Trophoblast cell (in vitro differentiated cells and primary cell): ENCODE measurements at regions not wholly inside any gene's neighbourhood (a gene's known extent, or its start where the extent isn't known, plus 50 kb on each side); places are given as distances from the start of the nearest gene placed in this dataset.

ENCODE experiments used
- DNase-seq, 2 donors: peaks; one replicate each; pipeline ENCODE4 v3.0.0-alpha.2; 2016
- H2AFZ ChIP-seq: 2 replicates; pipeline ENCODE4 v1.6.1; 2013; ENCODE audit warnings: low read length, moderate library complexity, mild to moderate bottlenecking; ENCODE audit not compliant: insufficient read depth, poor library complexity
- H2AK5ac ChIP-seq: 2 replicates; pipeline ENCODE4 v1.6.1; 2013; ENCODE audit warnings: mild to moderate bottlenecking, low read length
- H2BK120ac ChIP-seq: 2 replicates; pipeline ENCODE4 v1.6.1; 2013; ENCODE audit warnings: low read length, mild to moderate bottlenecking, moderate library complexity; ENCODE audit not compliant: insufficient read depth, poor library complexity
- H2BK12ac ChIP-seq: 2 replicates; pipeline ENCODE4 v1.6.1; 2013; ENCODE audit warnings: mild to moderate bottlenecking, low read length, moderate library complexity
- H2BK5ac ChIP-seq: 2 replicates; pipeline ENCODE4 v1.6.1; 2013; ENCODE audit warnings: low read length, low read depth, moderate library complexity, mild to moderate bottlenecking; ENCODE audit not compliant: poor library complexity
- H3K14ac ChIP-seq: 2 replicates; pipeline ENCODE4 v1.6.1; 2013; ENCODE audit warnings: mild to moderate bottlenecking, low read length
- H3K18ac ChIP-seq: 2 replicates; pipeline ENCODE4 v1.6.1; 2013; ENCODE audit warnings: mild to moderate bottlenecking, low read length
- H3K23ac ChIP-seq: 2 replicates; pipeline ENCODE4 v1.6.1; 2013; ENCODE audit warnings: low read length
- H3K27ac ChIP-seq: 2 replicates; pipeline ENCODE4 v1.5.1; 2013; ENCODE audit warnings: low read depth, mild to moderate bottlenecking, inconsistent platforms, low read length, moderate library complexity
- H3K27me3 ChIP-seq: 2 replicates; pipeline ENCODE4 v1.6.1; 2013; ENCODE audit warnings: inconsistent platforms, mild to moderate bottlenecking, low read length, moderate library complexity; ENCODE audit not compliant: insufficient read depth
- H3K36me3 ChIP-seq, 2 experiments: 1 replicate in 1 of 2; 2 replicates in 1 of 2; pipeline ENCODE4 v1.6.1; 2013; ENCODE audit warnings: low read length in 2 of 2, mild to moderate bottlenecking in 2 of 2, moderate library complexity in 1 of 2; ENCODE audit not compliant: insufficient read depth in 2 of 2, control insufficient read depth in 1 of 2
- H3K4ac ChIP-seq: 2 replicates; pipeline ENCODE4 v1.6.1; 2013; ENCODE audit warnings: low read depth, mild to moderate bottlenecking, low read length, moderate library complexity
- H3K4me1 ChIP-seq, 2 experiments: 1 replicate in 1 of 2; 2 replicates in 1 of 2; pipeline ENCODE4 v1.6.1; 2013; ENCODE audit warnings: low read length in 2 of 2, mild to moderate bottlenecking in 2 of 2, moderate library complexity in 1 of 2; ENCODE audit not compliant: insufficient read depth in 2 of 2, control insufficient read depth in 1 of 2
- H3K4me2 ChIP-seq: 2 replicates; pipeline ENCODE4 v1.6.1; 2013; ENCODE audit warnings: inconsistent platforms, mild to moderate bottlenecking, low read length, moderate library complexity
- H3K4me3 ChIP-seq: 2 replicates; pipeline ENCODE4 v1.5.1; 2013; ENCODE audit warnings: mild to moderate bottlenecking, low read depth, low read length, inconsistent platforms
- H3K79me1 ChIP-seq: one replicate; pipeline ENCODE4 v1.6.1; 2013; ENCODE audit warnings: low read length
- H3K79me2 ChIP-seq: 2 replicates; pipeline ENCODE4 v1.6.1; 2013; ENCODE audit warnings: low read length, mild to moderate bottlenecking; ENCODE audit not compliant: control insufficient read depth, insufficient read depth, poor library complexity
- H3K9ac ChIP-seq: 2 replicates; pipeline ENCODE4 v1.6.1; 2013; ENCODE audit warnings: mild to moderate bottlenecking, low read length
- H3K9me3 ChIP-seq: 2 replicates; pipeline ENCODE4 v1.6.1; 2013; ENCODE audit warnings: low read depth, mild to moderate bottlenecking, control low read depth, inconsistent platforms, low read length; ENCODE audit not compliant: insufficient read depth
- H4K12ac ChIP-seq: 2 replicates; pipeline ENCODE4 v1.6.1; 2013; ENCODE audit warnings: low read depth, mild to moderate bottlenecking, low read length, moderate library complexity
- H4K8ac ChIP-seq: 2 replicates; pipeline ENCODE4 v1.6.1; 2013; ENCODE audit warnings: low read depth, mild to moderate bottlenecking, low read length, moderate library complexity
- H4K91ac ChIP-seq: one replicate; pipeline ENCODE4 v1.6.1; 2013; ENCODE audit warnings: low read depth, mild to moderate bottlenecking, low read length, moderate library complexity
- WGBS: extraction: QIAGEN DNeasy Blood & Tissue Kit; methylation state at CpG from one replicate; pipeline ENCODE4 v1.1.7; 2013; ENCODE audit warnings: missing lambda C conversion rate; ENCODE audit not compliant: insufficient read length, insufficient coverage; ENCODE audit errors: extremely low coverage; 5-methylcytosine and 5-hydroxymethylcytosine counted together

DNA sequence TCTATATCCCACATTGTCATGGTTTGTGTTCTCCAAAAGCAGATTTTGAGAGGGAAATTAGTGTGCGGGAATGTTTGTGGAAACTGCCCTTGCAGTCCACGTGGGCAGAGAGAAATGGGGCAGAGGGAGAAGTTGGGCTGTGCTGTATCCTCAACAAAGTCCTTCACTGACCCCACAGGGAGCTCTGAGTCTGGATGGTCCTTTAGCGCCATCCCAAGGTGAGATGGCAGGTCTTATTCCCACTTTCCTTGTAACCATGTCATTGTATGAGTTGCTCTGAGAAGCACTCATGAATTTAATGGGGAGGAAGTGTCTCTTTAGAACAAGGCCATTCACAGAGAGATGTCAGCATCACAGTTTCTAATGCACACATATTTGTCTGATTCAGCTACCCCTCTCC is 127.1 kb downstream of the ANKRD18B start:
- Histone ChIP-seq H2BK12ac (no peak overlapping the region), H2AFZ (no peak overlapping the region), H3K4me2 (no peak overlapping the region), H4K8ac (no peak overlapping the region), H4K12ac (no peak overlapping the region), H3K9me3 (no peaks in the 10 kb centered on the region), H3K23ac (no peak overlapping the region), H3K14ac (no peak overlapping the region), H3K36me3 (no peaks in the 10 kb centered on the region), H2BK120ac (no peak overlapping the region), H2BK5ac (no peak overlapping the region), H3K4ac (no peak overlapping the region), H3K4me1 (no peaks in the 10 kb centered on the region), H3K9ac (no peak overlapping the region), H3K27ac (no peak overlapping the region), H3K4me3 (no peak overlapping the region), H4K91ac (no peak overlapping the region), H3K79me1 (no peaks in the 10 kb centered on the region), H3K79me2 (no peaks in the 10 kb centered on the region), H3K18ac (no peak overlapping the region), H2AK5ac (no peak overlapping the region), H3K27me3 (no peaks in the 10 kb centered on the region)
- no CpG with 5 or more reads among the region's 3 CpGs for WGBS
- DNase-seq, result no peak

DNA sequence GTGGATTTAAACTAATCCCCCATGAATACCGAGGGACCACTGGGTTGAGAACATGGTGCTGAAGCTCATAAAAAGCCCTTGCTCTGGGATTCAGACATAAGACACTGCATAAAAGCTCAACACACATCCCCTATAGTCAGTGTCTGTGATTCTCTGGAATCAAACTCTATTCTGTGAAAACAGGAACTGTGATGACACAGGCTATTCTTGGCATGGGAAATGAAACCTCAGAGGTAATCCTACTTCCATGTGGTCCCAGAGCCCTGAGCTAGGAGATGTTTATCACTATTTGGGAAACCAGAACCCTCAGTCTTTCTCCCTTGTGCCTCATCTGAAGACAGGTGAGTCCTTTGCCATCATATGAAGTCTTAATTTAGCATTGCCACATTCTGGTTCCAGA is 135.4 kb upstream of the PRSS3 start:
- H2BK120ac ChIP-seq, result no peak overlapping the region
- DNase-seq, result no peak
- no peak overlapping the region for H3K23ac ChIP-seq
- no CpG with 5 or more reads among the region's 1 CpG for WGBS
- H2BK5ac ChIP-seq, result no peak overlapping the region
- H2AFZ ChIP-seq, result no peak overlapping the region
- no peak overlapping the region for H3K4me3 ChIP-seq
- H3K4me1 ChIP-seq, result no peaks in the 10 kb centered on the region
- H4K12ac ChIP-seq, result no peak overlapping the region
- no peaks in the 10 kb centered on the region for H3K79me1 ChIP-seq
- H3K36me3 ChIP-seq, result no peaks in the 10 kb centered on the region
- no peaks in the 10 kb centered on the region for H3K79me2 ChIP-seq
- no peak overlapping the region for H3K9ac ChIP-seq
- no peak overlapping the region for H3K27ac ChIP-seq
- no peak overlapping the region for H3K14ac ChIP-seq
- no peaks in the 10 kb centered on the region for H3K27me3 ChIP-seq
- no peak overlapping the region for H3K4ac ChIP-seq
- no peak overlapping the region for H3K4me2 ChIP-seq
- H3K9me3 ChIP-seq, result no peaks in the 10 kb centered on the region
- no peak overlapping the region for H4K91ac ChIP-seq
- H3K18ac ChIP-seq, result no peak overlapping the region
- H2BK12ac ChIP-seq, result no peak overlapping the region
- H4K8ac ChIP-seq, result no peak overlapping the region
- H2AK5ac ChIP-seq, result no peak overlapping the region

- no peak overlapping the region for H4K8ac ChIP-seq
These were observed 134.6 kb upstream of the PRSS3 start for GRCh38 chr9:33660772-33661171.

DNA sequence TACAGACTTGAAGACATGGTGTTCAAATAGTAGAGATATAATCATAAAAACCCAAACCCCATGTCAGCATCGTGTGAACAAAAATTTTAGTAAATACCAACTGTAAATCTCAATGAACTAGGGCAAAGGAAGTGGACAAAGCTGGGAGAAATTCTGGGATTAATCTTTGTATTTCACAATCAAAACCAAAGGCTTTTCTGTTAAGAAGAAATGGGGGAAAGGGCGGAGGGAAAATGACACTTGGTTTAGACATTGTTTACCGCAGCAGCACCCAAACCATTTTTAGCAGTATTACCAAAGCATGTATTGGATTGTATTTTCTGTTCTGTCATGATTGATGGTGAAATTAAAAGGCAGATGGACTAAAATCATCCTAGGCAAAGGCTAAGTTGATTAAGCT is 134.2 kb upstream of the PRSS3 start:
- Histone ChIP-seq H2AFZ (no peak overlapping the region), H3K4ac (no peak overlapping the region), H4K91ac (no peak overlapping the region), H2BK5ac (no peak overlapping the region), H2BK120ac (no peak overlapping the region), H2BK12ac (no peak overlapping the region), H3K14ac (no peak overlapping the region), H3K27ac (no peak overlapping the region), H3K9me3 (no peaks in the 10 kb centered on the region), H3K23ac (no peak overlapping the region), H3K79me2 (no peaks in the 10 kb centered on the region), H3K18ac (no peak overlapping the region), H4K12ac (no peak overlapping the region), H3K4me3 (no peak overlapping the region), H3K9ac (no peak overlapping the region), H3K36me3 (no peaks in the 10 kb centered on the region), H3K4me1 (no peaks in the 10 kb centered on the region), H3K79me1 (no peaks in the 10 kb centered on the region), H4K8ac (no peak overlapping the region), H3K4me2 (no peak overlapping the region), H2AK5ac (no peak overlapping the region), H3K27me3 (no peaks in the 10 kb centered on the region)
- no CpG with 5 or more reads among the region's 3 CpGs for WGBS
- no peak for DNase-seq

More at GRCh38 chr9:33660772-33661171, 134.6 kb upstream of the PRSS3 start:
- Histone ChIP-seq H2BK12ac (no peak overlapping the region), H3K14ac (no peak overlapping the region), H3K9me3 (no peaks in the 10 kb centered on the region), H3K23ac (no peak overlapping the region), H3K4me3 (no peak overlapping the region), H3K36me3 (no peaks in the 10 kb centered on the region), H3K4me1 (no peaks in the 10 kb centered on the region), H2AFZ (no peak overlapping the region), H3K4me2 (no peak overlapping the region), H3K27me3 (no peaks in the 10 kb centered on the region), H3K79me1 (no peaks in the 10 kb centered on the region), H4K12ac (no peak overlapping the region), H3K4ac (no peak overlapping the region), H2BK5ac (no peak overlapping the region), H3K79me2 (no peaks in the 10 kb centered on the region), H3K27ac (no peak overlapping the region), H4K91ac (no peak overlapping the region), H2BK120ac (no peak overlapping the region), H2AK5ac (no peak overlapping the region), H3K9ac (no peak overlapping the region), H3K18ac (no peak overlapping the region)
- WGBS, result no CpG with 5 or more reads among the region's 3 CpGs
- DNase-seq, result no peak
